ENCODE measurements at regions not wholly inside any gene's neighbourhood (a gene's known extent, or its start where the extent isn't known, plus 50 kb on each side); places are given as distances from the start of the nearest gene placed in this dataset.

GRCh38 chr9:13735181-13735580 lies 455.7 kb upstream of the MPDZ start:
- no peak for DNase-seq (ENCODE audit: low read depth in 1 of 2, low spot score in 1 of 2)
- no peaks in the 10 kb centered on the region for H3K27me3 ChIP-seq (ENCODE audit: insufficient read depth, poor library complexity, severe bottlenecking)
- H3K4me3 ChIP-seq (replicated peaks; ENCODE audit: insufficient read depth, low read length), result no peak overlapping the region
- TF ChIP-seq CTCF (IDR thresholded peaks at IDR 0.05; ENCODE audit: insufficient read depth, low read length) (no peak), REST (IDR thresholded peaks at IDR 0.05; ENCODE audit: insufficient replicate concordance, low read depth) (no peak), POLR2AphosphoS5 (IDR thresholded peaks at IDR 0.05; ENCODE audit: low read depth) (no peak), SPI1 (IDR thresholded peaks at IDR 0.05; ENCODE audit: borderline replicate concordance, low read depth) (no peak), GABPA (IDR thresholded peaks at IDR 0.05; ENCODE audit: low read depth) (no peak)
- H3K27ac ChIP-seq (replicated peaks), result no peak overlapping the region

- DNase-seq (ENCODE audit: low read depth in 1 of 2, low spot score in 1 of 2), result no peak
- Histone ChIP-seq H3K4me3 (replicated peaks; ENCODE audit: insufficient read depth, low read length) (no peak overlapping the region), H3K27ac (replicated peaks) (no peak overlapping the region), H3K27me3 (ENCODE audit: insufficient read depth, poor library complexity, severe bottlenecking) (no peaks in the 10 kb centered on the region)
- no peak for TF ChIP-seq POLR2AphosphoS5 (IDR thresholded peaks at IDR 0.05; ENCODE audit: low read depth)
- no peak for TF ChIP-seq SPI1 (IDR thresholded peaks at IDR 0.05; ENCODE audit: borderline replicate concordance, low read depth)
- TF ChIP-seq GABPA (IDR thresholded peaks at IDR 0.05; ENCODE audit: low read depth), result no peak
- TF ChIP-seq REST (IDR thresholded peaks at IDR 0.05; ENCODE audit: insufficient replicate concordance, low read depth), result no peak
- TF ChIP-seq CTCF (IDR thresholded peaks at IDR 0.05; ENCODE audit: insufficient read depth, low read length), result no peak
Measured at GRCh38 chr9:13734601-13735000, 455.1 kb upstream of the MPDZ start.

- DNase-seq (ENCODE audit: low read depth in 1 of 2, low spot score in 1 of 2), result no peak
- Histone ChIP-seq H3K4me3 (replicated peaks; ENCODE audit: insufficient read depth, low read length) (no peak overlapping the region), H3K27me3 (ENCODE audit: insufficient read depth, poor library complexity, severe bottlenecking) (no peaks in the 10 kb centered on the region), H3K27ac (replicated peaks) (no peak overlapping the region)
- TF ChIP-seq SPI1 (IDR thresholded peaks at IDR 0.05; ENCODE audit: borderline replicate concordance, low read depth) (no peak), POLR2AphosphoS5 (IDR thresholded peaks at IDR 0.05; ENCODE audit: low read depth) (no peak), REST (IDR thresholded peaks at IDR 0.05; ENCODE audit: insufficient replicate concordance, low read depth) (no peak), CTCF (IDR thresholded peaks at IDR 0.05; ENCODE audit: insufficient read depth, low read length) (no peak), GABPA (IDR thresholded peaks at IDR 0.05; ENCODE audit: low read depth) (no peak)
Measured at GRCh38 chr9:13732290-13732689, 452.8 kb upstream of the MPDZ start.
